ENCODE measurements at regions not wholly inside any gene's neighbourhood (a gene's known extent, or its start where the extent isn't known, plus 50 kb on each side); places are given as distances from the start of the nearest gene placed in this dataset.

GRCh38 chr2:60140185-60140584 is 413.3 kb downstream of the BCL11A start:
- no peak for TF ChIP-seq CTCF (IDR thresholded peaks at IDR 0.05)
- no peak for TF ChIP-seq POLR2A (IDR thresholded peaks at IDR 0.05)
- TF ChIP-seq POLR2AphosphoS5 (IDR thresholded peaks at IDR 0.05): no peak
